ENCODE measurements at regions not wholly inside any gene's neighbourhood (a gene's known extent, or its start where the extent isn't known, plus 50 kb on each side); places are given as distances from the start of the nearest gene placed in this dataset.

- DNase-seq (ENCODE audit: low read depth): no peak
Observed at GRCh38 chr13:69604698-69605097, 502.9 kb upstream of the ATXN8OS start.

GRCh38 chr13:69603144-69603853, 504.3 kb upstream of the ATXN8OS start:
- no peaks in the 10 kb centered on the region for H3K9me3 ChIP-seq (ENCODE audit: control insufficient read depth, low read length)
- no peak overlapping the region for H3K9ac ChIP-seq (ENCODE audit: low read length)
- H3K4me1 ChIP-seq (ENCODE audit: control insufficient read depth, insufficient read depth, low read length): no peaks in the 10 kb centered on the region
- H3K4me3 ChIP-seq (ENCODE audit: low read length): no peak overlapping the region
- no peak for DNase-seq (ENCODE audit: low read depth)
- no peaks in the 10 kb centered on the region for H3K36me3 ChIP-seq (ENCODE audit: control insufficient read depth, insufficient read depth, low read length, severe bottlenecking)
- H3K27me3 ChIP-seq (replicated peaks; ENCODE audit: control insufficient read depth, insufficient read depth, low read length): no peaks in the 10 kb centered on the region

More at GRCh38 chr13:69604698-69605097, 502.9 kb upstream of the ATXN8OS start:
- no peaks in the 10 kb centered on the region for H3K27me3 ChIP-seq (replicated peaks; ENCODE audit: control insufficient read depth, insufficient read depth, low read length)
- H3K9ac ChIP-seq (ENCODE audit: low read length): no peak overlapping the region
- H3K9me3 ChIP-seq (ENCODE audit: control insufficient read depth, low read length): no peaks in the 10 kb centered on the region
- no peak overlapping the region for H3K4me3 ChIP-seq (ENCODE audit: low read length)
- no peaks in the 10 kb centered on the region for H3K4me1 ChIP-seq (ENCODE audit: control insufficient read depth, insufficient read depth, low read length)
- H3K36me3 ChIP-seq (ENCODE audit: control insufficient read depth, insufficient read depth, low read length, severe bottlenecking): no peaks in the 10 kb centered on the region

- Histone ChIP-seq H3K4me3 (ENCODE audit: low read length) (no peak overlapping the region), H3K4me1 (ENCODE audit: control insufficient read depth, insufficient read depth, low read length) (no peaks in the 10 kb centered on the region), H3K9ac (ENCODE audit: low read length) (no peak overlapping the region), H3K36me3 (ENCODE audit: control insufficient read depth, insufficient read depth, low read length, severe bottlenecking) (no peaks in the 10 kb centered on the region), H3K27me3 (replicated peaks; ENCODE audit: control insufficient read depth, insufficient read depth, low read length) (no peaks in the 10 kb centered on the region), H3K9me3 (ENCODE audit: control insufficient read depth, low read length) (no peaks in the 10 kb centered on the region)
- no peak for DNase-seq (ENCODE audit: low read depth)
Observed at GRCh38 chr13:69601661-69602060, 506.0 kb upstream of the ATXN8OS start.

GRCh38 chr13:69600811-69601210, 506.8 kb upstream of the ATXN8OS start:
- H3K4me1 ChIP-seq (ENCODE audit: control insufficient read depth, insufficient read depth, low read length): no peaks in the 10 kb centered on the region
- H3K27me3 ChIP-seq (replicated peaks; ENCODE audit: control insufficient read depth, insufficient read depth, low read length): no peaks in the 10 kb centered on the region
- H3K4me3 ChIP-seq (ENCODE audit: low read length): no peak overlapping the region
- H3K9me3 ChIP-seq (ENCODE audit: control insufficient read depth, low read length): no peaks in the 10 kb centered on the region
- no peak for DNase-seq (ENCODE audit: low read depth)
- H3K9ac ChIP-seq (ENCODE audit: low read length): no peak overlapping the region
- H3K36me3 ChIP-seq (ENCODE audit: control insufficient read depth, insufficient read depth, low read length, severe bottlenecking): no peaks in the 10 kb centered on the region

- Histone ChIP-seq H3K9ac (ENCODE audit: low read length) (no peak overlapping the region), H3K9me3 (ENCODE audit: control insufficient read depth, low read length) (no peaks in the 10 kb centered on the region), H3K36me3 (ENCODE audit: control insufficient read depth, insufficient read depth, low read length, severe bottlenecking) (no peaks in the 10 kb centered on the region), H3K4me1 (ENCODE audit: control insufficient read depth, insufficient read depth, low read length) (no peaks in the 10 kb centered on the region), H3K4me3 (ENCODE audit: low read length) (no peak overlapping the region), H3K27me3 (replicated peaks; ENCODE audit: control insufficient read depth, insufficient read depth, low read length) (no peaks in the 10 kb centered on the region)
- DNase-seq (ENCODE audit: low read depth): no peak
Observed at GRCh38 chr13:69597088-69597487, 510.5 kb upstream of the ATXN8OS start.

- H3K4me1 ChIP-seq (ENCODE audit: control insufficient read depth, insufficient read depth, low read length): no peaks in the 10 kb centered on the region
- H3K4me3 ChIP-seq (ENCODE audit: low read length): no peak overlapping the region
- H3K36me3 ChIP-seq (ENCODE audit: control insufficient read depth, insufficient read depth, low read length, severe bottlenecking): no peaks in the 10 kb centered on the region
- H3K9me3 ChIP-seq (ENCODE audit: control insufficient read depth, low read length): no peaks in the 10 kb centered on the region
- no peak overlapping the region for H3K9ac ChIP-seq (ENCODE audit: low read length)
- H3K27me3 ChIP-seq (replicated peaks; ENCODE audit: control insufficient read depth, insufficient read depth, low read length): no peaks in the 10 kb centered on the region
- no peak for DNase-seq (ENCODE audit: low read depth)
Observed at GRCh38 chr13:69595181-69595580, 512.4 kb upstream of the ATXN8OS start.

GRCh38 chr13:69591437-69591836, 516.2 kb upstream of the ATXN8OS start:
- no peaks in the 10 kb centered on the region for H3K27me3 ChIP-seq (replicated peaks; ENCODE audit: control insufficient read depth, insufficient read depth, low read length)
- no peak for DNase-seq (ENCODE audit: low read depth)
- no peak overlapping the region for H3K4me3 ChIP-seq (ENCODE audit: low read length)
- H3K4me1 ChIP-seq (ENCODE audit: control insufficient read depth, insufficient read depth, low read length): no peaks in the 10 kb centered on the region
- H3K36me3 ChIP-seq (ENCODE audit: control insufficient read depth, insufficient read depth, low read length, severe bottlenecking): no peaks in the 10 kb centered on the region
- H3K9ac ChIP-seq (ENCODE audit: low read length): no peak overlapping the region
- H3K9me3 ChIP-seq (ENCODE audit: control insufficient read depth, low read length): no peaks in the 10 kb centered on the region

GRCh38 chr13:69589531-69590235, 517.9 kb upstream of the ATXN8OS start:
- Histone ChIP-seq H3K36me3 (ENCODE audit: control insufficient read depth, insufficient read depth, low read length, severe bottlenecking) (no peaks in the 10 kb centered on the region), H3K27me3 (replicated peaks; ENCODE audit: control insufficient read depth, insufficient read depth, low read length) (no peaks in the 10 kb centered on the region), H3K4me3 (ENCODE audit: low read length) (no peak overlapping the region), H3K9ac (ENCODE audit: low read length) (no peak overlapping the region), H3K9me3 (ENCODE audit: control insufficient read depth, low read length) (no peaks in the 10 kb centered on the region), H3K4me1 (ENCODE audit: control insufficient read depth, insufficient read depth, low read length) (no peaks in the 10 kb centered on the region)
- no peak for DNase-seq (ENCODE audit: low read depth)

GRCh38 chr13:69585656-69586055, 522.0 kb upstream of the ATXN8OS start:
- DNase-seq (ENCODE audit: low read depth): no peak
- Histone ChIP-seq H3K4me3 (ENCODE audit: low read length) (no peak overlapping the region), H3K9me3 (ENCODE audit: control insufficient read depth, low read length) (no peaks in the 10 kb centered on the region), H3K4me1 (ENCODE audit: control insufficient read depth, insufficient read depth, low read length) (no peaks in the 10 kb centered on the region), H3K9ac (ENCODE audit: low read length) (no peak overlapping the region), H3K27me3 (replicated peaks; ENCODE audit: control insufficient read depth, insufficient read depth, low read length) (no peaks in the 10 kb centered on the region), H3K36me3 (ENCODE audit: control insufficient read depth, insufficient read depth, low read length, severe bottlenecking) (no peaks in the 10 kb centered on the region)

- H3K9ac ChIP-seq (ENCODE audit: low read length): no peak overlapping the region
- no peak for DNase-seq (ENCODE audit: low read depth)
- H3K4me1 ChIP-seq (ENCODE audit: control insufficient read depth, insufficient read depth, low read length): no peaks in the 10 kb centered on the region
- no peaks in the 10 kb centered on the region for H3K27me3 ChIP-seq (replicated peaks; ENCODE audit: control insufficient read depth, insufficient read depth, low read length)
- no peaks in the 10 kb centered on the region for H3K9me3 ChIP-seq (ENCODE audit: control insufficient read depth, low read length)
- no peaks in the 10 kb centered on the region for H3K36me3 ChIP-seq (ENCODE audit: control insufficient read depth, insufficient read depth, low read length, severe bottlenecking)
- no peak overlapping the region for H3K4me3 ChIP-seq (ENCODE audit: low read length)
Observed at GRCh38 chr13:69580255-69580654, 527.4 kb upstream of the ATXN8OS start.

GRCh38 chr13:69579351-69579750, 528.3 kb upstream of the ATXN8OS start:
- DNase-seq (ENCODE audit: low read depth): no peak
- H3K36me3 ChIP-seq (ENCODE audit: control insufficient read depth, insufficient read depth, low read length, severe bottlenecking): no peaks in the 10 kb centered on the region
- no peaks in the 10 kb centered on the region for H3K9me3 ChIP-seq (ENCODE audit: control insufficient read depth, low read length)
- no peak overlapping the region for H3K4me3 ChIP-seq (ENCODE audit: low read length)
- H3K9ac ChIP-seq (ENCODE audit: low read length): no peak overlapping the region
- H3K4me1 ChIP-seq (ENCODE audit: control insufficient read depth, insufficient read depth, low read length): no peaks in the 10 kb centered on the region
- H3K27me3 ChIP-seq (replicated peaks; ENCODE audit: control insufficient read depth, insufficient read depth, low read length): no peaks in the 10 kb centered on the region
